BLaER1 (cell line): ENCODE measurements at regions not wholly inside any gene's neighbourhood (a gene's known extent, or its start where the extent isn't known, plus 50 kb on each side); places are given as distances from the start of the nearest gene placed in this dataset.
A peak's percentile ranks its signal among the peaks of the same experiment; 100 is the strongest.

Experiments used
- H3K27ac ChIP-seq: shearing (Covaris generic); formaldehyde crosslinking; 2 replicates; pipeline ENCODE4 v1.8.1; 2022
- H3K27me3 ChIP-seq: shearing (Covaris generic); formaldehyde crosslinking; 2 replicates; pipeline ENCODE4 v1.8.1; 2022
- H3K36me3 ChIP-seq: shearing (Covaris generic); formaldehyde crosslinking; 2 replicates; pipeline ENCODE4 v1.8.1; 2022
- H3K4me1 ChIP-seq: shearing (Covaris generic); formaldehyde crosslinking; 2 replicates; pipeline ENCODE4 v1.8.1; 2022
- H3K4me2 ChIP-seq: shearing (Covaris generic); formaldehyde crosslinking; 2 replicates; pipeline ENCODE4 v1.8.1; 2022
- H3K4me3 ChIP-seq: shearing (Covaris generic); formaldehyde crosslinking; 2 replicates; pipeline ENCODE4 v1.8.1; 2022
- H3K9ac ChIP-seq: shearing (Covaris generic); formaldehyde crosslinking; 2 replicates; pipeline ENCODE4 v1.8.1; 2022
- H3K9me3 ChIP-seq: shearing (Covaris generic); formaldehyde crosslinking; 2 replicates; pipeline ENCODE4 v1.8.1; 2022
- H4K20me1 ChIP-seq: shearing (Covaris generic); formaldehyde crosslinking; 2 replicates; pipeline ENCODE4 v1.8.1; 2022
- Cebpa-rat ChIP-seq: shearing (Covaris generic); IDR thresholded peaks from 2 replicates; pipeline ENCODE4 v1.8.1; 2022

DNA sequence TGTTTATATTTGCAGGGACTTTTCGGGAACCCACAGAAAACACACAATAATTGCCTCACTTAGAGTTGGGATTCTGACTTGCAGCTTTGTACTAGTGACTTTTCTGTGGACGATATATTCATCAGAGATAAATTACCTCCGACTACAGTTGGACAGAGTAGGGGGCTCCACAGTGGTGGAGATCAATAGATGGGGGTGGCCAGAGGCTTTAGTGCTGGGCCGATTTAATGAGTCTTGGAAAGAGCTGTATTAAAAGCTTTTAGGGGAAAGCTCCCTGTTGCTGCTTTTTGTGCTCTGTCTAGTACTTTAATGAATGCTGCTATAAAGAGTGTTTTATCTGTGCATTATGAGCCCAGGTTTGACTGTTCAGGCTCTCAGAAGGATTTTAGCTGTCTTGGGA, 359.2 kb upstream of the DPYD start:
- Histone ChIP-seq H3K9ac (no peak overlapping the region), H3K4me1 (no peaks in the 10 kb centered on the region), H3K36me3 (no peaks in the 10 kb centered on the region), H3K27ac (no peak overlapping the region), H3K4me3 (no peak overlapping the region), H4K20me1 (no peaks in the 10 kb centered on the region), H3K4me2 (no peak overlapping the region), H3K27me3 (no peaks in the 10 kb centered on the region), H3K9me3 (no peaks in the 10 kb centered on the region)
- TF ChIP-seq Cebpa-rat = no peak

DNA sequence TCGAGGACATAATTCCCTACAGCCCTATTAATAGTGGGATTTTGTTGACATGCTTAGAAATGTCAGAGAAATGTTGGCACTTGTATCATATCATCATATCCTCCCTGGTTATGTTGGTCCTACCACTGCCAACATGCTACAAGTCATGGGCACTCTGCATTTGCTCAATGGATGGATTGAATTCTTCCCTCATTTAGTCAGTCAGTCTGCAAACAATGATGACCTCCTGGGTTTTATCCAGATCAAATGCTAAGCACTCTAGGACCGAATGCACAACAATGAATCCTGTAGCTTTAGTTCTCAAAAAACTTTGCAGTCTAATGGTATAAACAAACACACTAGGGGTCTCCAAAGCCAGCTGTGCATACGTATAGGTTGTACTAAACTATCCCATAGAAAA, 357.2 kb upstream of the DPYD start:
- Histone ChIP-seq H3K9ac (no peak overlapping the region), H3K4me3 (no peak overlapping the region), H3K4me1 (no peaks in the 10 kb centered on the region), H3K4me2 (no peak overlapping the region), H3K36me3 (no peaks in the 10 kb centered on the region), H3K27ac (no peak overlapping the region), H3K9me3 (no peaks in the 10 kb centered on the region), H4K20me1 (no peaks in the 10 kb centered on the region), H3K27me3 (no peaks in the 10 kb centered on the region)
- TF ChIP-seq Cebpa-rat = no peak

DNA sequence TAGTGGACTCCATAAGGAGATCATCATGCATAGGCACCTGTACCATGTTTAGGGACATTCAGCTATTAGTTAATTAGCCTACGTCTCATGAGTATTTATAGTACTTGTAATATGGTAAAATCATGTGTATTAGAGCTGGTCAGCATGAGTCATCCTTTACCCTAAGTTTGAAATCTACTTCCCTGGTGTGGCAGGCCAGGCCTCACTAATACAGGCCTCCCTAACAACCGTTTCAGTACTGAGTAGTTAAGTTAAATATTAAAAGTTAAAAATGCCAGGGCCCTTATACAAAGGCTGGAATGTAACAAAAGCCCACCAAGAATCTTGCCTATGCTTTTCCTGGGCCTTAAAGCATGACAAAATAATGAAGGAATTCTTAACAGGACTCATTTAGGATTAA, 356.3 kb upstream of the DPYD start:
- Histone ChIP-seq H3K4me1 (no peaks in the 10 kb centered on the region), H3K36me3 (no peaks in the 10 kb centered on the region), H3K4me3 (no peak overlapping the region), H3K9ac (no peak overlapping the region), H3K4me2 (no peak overlapping the region), H3K27me3 (no peaks in the 10 kb centered on the region), H3K27ac (no peak overlapping the region), H3K9me3 (no peaks in the 10 kb centered on the region), H4K20me1 (no peaks in the 10 kb centered on the region)
- no peak for TF ChIP-seq Cebpa-rat

DNA sequence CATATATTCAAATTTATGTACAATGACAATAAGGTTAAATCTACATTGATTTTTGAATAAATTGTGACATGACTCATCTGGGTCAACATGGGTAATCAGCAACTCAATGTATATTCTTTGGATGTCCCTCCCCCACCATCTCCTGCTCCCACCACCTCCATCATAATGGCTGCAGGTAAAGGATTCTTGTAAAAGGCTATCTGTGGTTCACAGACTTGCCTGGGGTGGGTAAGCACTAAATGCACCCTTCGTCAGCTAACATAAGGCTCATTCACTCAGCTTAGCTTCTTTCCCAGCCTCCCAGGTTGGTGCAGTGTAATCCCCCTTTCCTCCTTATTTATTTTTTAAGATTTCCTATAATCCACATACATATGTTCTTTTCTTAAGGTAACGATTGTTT, 355.7 kb upstream of the DPYD start:
- TF ChIP-seq Cebpa-rat = no peak
- H3K4me1 ChIP-seq = no peaks in the 10 kb centered on the region
- no peak overlapping the region for H3K4me3 ChIP-seq
- H3K36me3 ChIP-seq = no peaks in the 10 kb centered on the region
- no peak overlapping the region for H3K9ac ChIP-seq
- H3K27ac ChIP-seq = no peak overlapping the region
- H3K4me2 ChIP-seq = no peak overlapping the region
- H4K20me1 ChIP-seq = no peaks in the 10 kb centered on the region
- no peaks in the 10 kb centered on the region for H3K9me3 ChIP-seq
- no peaks in the 10 kb centered on the region for H3K27me3 ChIP-seq

DNA sequence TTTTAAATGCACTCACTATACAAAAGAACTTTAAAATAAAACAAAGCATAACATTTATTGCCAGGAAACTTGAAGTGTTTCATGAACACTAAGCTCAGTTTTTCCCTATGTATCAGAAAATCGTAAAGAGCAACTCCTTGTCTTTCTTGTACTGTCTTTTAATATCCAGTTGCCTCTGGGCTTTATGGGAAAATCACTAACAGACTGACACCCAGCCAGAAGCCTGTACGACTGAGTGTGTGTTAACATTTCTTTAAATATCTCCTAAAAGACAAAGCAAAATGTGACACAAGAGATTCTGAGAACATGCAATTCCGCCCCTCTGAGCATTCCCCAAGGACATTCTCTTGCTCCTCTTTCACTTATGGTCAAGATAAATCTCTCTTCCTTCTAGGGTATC, 347.5 kb upstream of the DPYD start:
- TF ChIP-seq Cebpa-rat = no peak
- H3K9ac ChIP-seq = no peak overlapping the region
- no peaks in the 10 kb centered on the region for H4K20me1 ChIP-seq
- no peak overlapping the region for H3K4me3 ChIP-seq
- no peak overlapping the region for H3K27ac ChIP-seq
- no peaks in the 10 kb centered on the region for H3K27me3 ChIP-seq
- H3K4me1 ChIP-seq = peaks cover 6% of the 10 kb centered on the region
- no peaks in the 10 kb centered on the region for H3K9me3 ChIP-seq
- H3K4me2 ChIP-seq = no peak overlapping the region
- H3K36me3 ChIP-seq = no peaks in the 10 kb centered on the region

DNA sequence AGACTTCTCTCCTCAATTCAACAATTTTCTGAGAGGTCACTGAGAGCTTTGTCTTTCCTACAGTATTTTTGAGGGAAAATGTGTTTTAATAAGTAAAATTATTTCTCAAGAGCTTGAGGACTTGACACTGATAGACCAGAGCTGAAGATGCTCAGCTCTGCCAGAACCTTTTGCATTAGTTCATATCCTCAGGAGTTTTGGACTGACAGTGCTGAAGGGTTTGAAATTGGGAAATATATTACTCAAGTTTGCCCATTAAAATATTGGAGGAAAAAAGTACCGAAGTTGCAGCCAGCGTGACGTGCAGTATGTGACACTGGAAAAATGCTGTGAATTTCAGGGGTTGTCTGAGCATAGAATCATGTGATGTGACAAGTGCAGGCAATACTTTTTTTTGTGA, 346.6 kb upstream of the DPYD start:
- Histone ChIP-seq H3K4me2 (no peak overlapping the region), H3K9ac (no peak overlapping the region), H4K20me1 (no peaks in the 10 kb centered on the region), H3K9me3 (no peaks in the 10 kb centered on the region), H3K27me3 (no peaks in the 10 kb centered on the region), H3K4me3 (no peak overlapping the region), H3K27ac (no peak overlapping the region), H3K4me1 (peaks cover 6% of the 10 kb centered on the region), H3K36me3 (no peaks in the 10 kb centered on the region)
- TF ChIP-seq Cebpa-rat = no peak

DNA sequence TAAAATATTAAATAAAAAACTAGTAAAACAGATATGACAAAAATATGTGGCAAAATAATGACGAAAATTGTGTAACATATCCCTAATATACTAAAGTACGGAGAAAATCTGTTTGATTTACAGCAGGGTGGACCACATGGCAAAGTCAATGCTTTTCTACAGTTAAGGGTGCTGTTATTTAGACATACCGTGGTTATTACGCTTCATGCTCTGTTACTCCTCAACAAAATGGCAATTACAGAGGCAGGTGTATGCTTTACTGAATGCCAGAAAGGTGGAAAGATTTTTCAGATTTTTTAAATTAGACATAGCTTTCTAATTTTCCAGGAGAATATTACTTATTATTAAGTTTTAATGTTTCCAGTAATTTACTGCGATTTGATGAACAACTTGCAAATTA, 343.9 kb upstream of the DPYD start:
- Histone ChIP-seq H3K4me2 (no peak overlapping the region), H3K9me3 (no peaks in the 10 kb centered on the region), H3K9ac (no peak overlapping the region), H3K27ac (no peak overlapping the region), H3K4me1 (peaks cover 6% of the 10 kb centered on the region), H3K27me3 (no peaks in the 10 kb centered on the region), H3K36me3 (no peaks in the 10 kb centered on the region), H4K20me1 (no peaks in the 10 kb centered on the region), H3K4me3 (no peak overlapping the region)
- no peak for TF ChIP-seq Cebpa-rat

DNA sequence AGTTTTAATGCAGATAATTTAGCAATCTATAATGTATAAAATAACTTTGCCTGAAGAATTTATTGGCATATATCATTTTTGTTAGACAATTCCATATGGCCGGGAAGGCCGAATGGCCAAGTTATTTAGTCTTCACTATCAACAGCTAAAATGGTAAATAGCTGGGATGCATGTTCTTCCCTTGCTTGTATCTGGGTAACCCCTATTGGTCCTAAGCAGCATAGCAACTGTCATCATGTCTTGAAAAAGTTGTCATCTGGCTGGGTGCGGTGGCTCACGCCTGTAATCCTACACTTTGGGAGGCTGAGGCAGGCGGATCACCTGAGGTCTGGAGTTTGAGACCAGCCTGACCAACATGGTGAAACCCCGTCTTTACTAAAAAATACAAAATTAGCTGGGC, 340.0 kb upstream of the DPYD start:
- H3K4me3 ChIP-seq = no peak overlapping the region

DNA sequence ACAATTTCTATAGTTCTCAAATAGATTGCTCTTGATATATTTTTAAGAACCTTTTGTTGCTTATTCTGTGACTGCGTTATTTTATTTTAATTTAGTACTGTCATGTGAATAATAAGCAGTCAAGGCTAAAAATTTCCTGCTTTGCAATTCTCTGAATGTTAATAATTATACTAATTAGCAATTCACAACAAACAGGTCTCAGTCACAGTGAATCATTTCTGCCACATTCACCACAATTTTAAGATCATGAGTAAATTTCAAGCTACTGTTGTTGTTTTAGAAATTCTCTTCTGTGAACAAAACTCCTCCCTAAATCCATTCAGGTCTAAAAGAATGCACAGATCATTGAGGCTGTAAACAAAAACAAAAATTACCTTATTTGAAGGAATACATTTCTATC, 339.6 kb upstream of the DPYD start:
- H3K4me1 ChIP-seq = peaks cover 6% of the 10 kb centered on the region
- H4K20me1 ChIP-seq = no peaks in the 10 kb centered on the region
- no peak for TF ChIP-seq Cebpa-rat
- 0 out of 2 replicates have a peak, but pooled peaks cover 4% of the 10 kb centered on the region for H3K9me3 ChIP-seq
- no peaks in the 10 kb centered on the region for H3K27me3 ChIP-seq
- no peak overlapping the region for H3K4me2 ChIP-seq
- no peaks in the 10 kb centered on the region for H3K36me3 ChIP-seq
- H3K4me3 ChIP-seq = no peak overlapping the region
- no peak overlapping the region for H3K9ac ChIP-seq
- H3K27ac ChIP-seq = no peak overlapping the region

More for the DNA sequence above, 340.0 kb upstream of the DPYD start:
- H3K4me1 ChIP-seq = peaks cover 6% of the 10 kb centered on the region
- TF ChIP-seq Cebpa-rat = no peak
- no peak overlapping the region for H3K4me2 ChIP-seq
- H4K20me1 ChIP-seq = no peaks in the 10 kb centered on the region
- no peak overlapping the region for H3K9ac ChIP-seq
- H3K36me3 ChIP-seq = no peaks in the 10 kb centered on the region
- no peaks in the 10 kb centered on the region for H3K27me3 ChIP-seq
- no peak overlapping the region for H3K27ac ChIP-seq
- H3K9me3 ChIP-seq = 0 out of 2 replicates have a peak, but pooled peaks cover 4% of the 10 kb centered on the region

DNA sequence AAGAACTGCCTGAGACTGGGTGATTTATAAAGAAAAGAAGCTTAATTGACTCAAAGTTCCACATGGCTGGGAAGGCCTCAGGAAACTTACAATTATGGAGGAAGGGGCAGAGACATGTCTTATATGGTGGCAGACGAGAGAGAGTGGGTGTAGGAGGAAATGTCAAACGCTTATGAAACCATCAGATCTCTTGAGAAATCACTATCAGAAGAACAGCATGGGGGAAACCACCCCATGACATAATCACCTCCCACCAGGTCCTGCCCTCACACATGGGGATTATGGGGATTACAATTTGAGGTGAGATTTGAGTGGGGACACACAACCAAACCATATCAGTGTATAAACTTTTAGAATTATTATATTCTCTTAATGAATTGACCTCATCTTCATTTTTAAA, 335.9 kb upstream of the DPYD start:
- no peak for TF ChIP-seq Cebpa-rat
- H3K4me1 ChIP-seq = no peaks in the 10 kb centered on the region; the same call in 1 of the 2 replicates

DNA sequence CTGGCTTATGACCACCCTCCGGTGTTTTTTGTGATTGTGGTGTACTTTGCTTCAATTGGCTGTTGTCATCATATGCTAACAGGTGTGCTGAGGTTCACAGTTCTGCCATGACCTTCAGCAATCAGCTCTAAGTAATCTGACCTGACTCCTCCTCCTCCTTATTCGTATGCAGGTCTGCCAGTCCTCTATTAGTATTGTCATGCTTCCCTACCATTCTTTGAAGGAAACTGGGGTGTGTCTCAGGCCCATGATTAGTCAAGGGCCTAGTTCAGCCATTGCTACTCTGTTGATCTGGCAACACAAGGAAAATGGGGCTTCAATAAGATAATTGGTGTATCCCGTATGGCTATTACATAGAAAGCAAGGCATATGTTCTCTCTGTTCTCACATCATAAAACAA, 332.3 kb upstream of the DPYD start:
- Histone ChIP-seq H3K4me3 (no peak overlapping the region), H3K4me2 (no peak overlapping the region), H3K9me3 (peaks cover 22% of the 10 kb centered on the region), H3K27me3 (no peaks in the 10 kb centered on the region), H3K9ac (no peak overlapping the region), H3K27ac (no peak overlapping the region), H3K36me3 (no peaks in the 10 kb centered on the region), H4K20me1 (no peaks in the 10 kb centered on the region), H3K4me1 (no peaks in the 10 kb centered on the region; the same call in 1 of the 2 replicates)
- no peak for TF ChIP-seq Cebpa-rat

More for the DNA sequence above, 335.9 kb upstream of the DPYD start:
- no peak overlapping the region for H3K4me3 ChIP-seq
- H3K27me3 ChIP-seq = no peaks in the 10 kb centered on the region
- H3K9me3 ChIP-seq = peaks cover 11% of the 10 kb centered on the region
- H3K27ac ChIP-seq = no peak overlapping the region
- no peak overlapping the region for H3K9ac ChIP-seq
- H3K36me3 ChIP-seq = no peaks in the 10 kb centered on the region
- H3K4me2 ChIP-seq = peak overlapping the region; percentile 12; the same call in 1 of the 2 replicates
- H4K20me1 ChIP-seq = no peaks in the 10 kb centered on the region
